NCI-H1417 (cell line): ENCODE measurements at regions not wholly inside any gene's neighbourhood (a gene's known extent, or its start where the extent isn't known, plus 50 kb on each side); places are given as distances from the start of the nearest gene placed in this dataset.

Experiments
- DNase-seq, 3 experiments: peaks; one replicate each; lab custom pipeline; 2025; lab: John Stamatoyannopoulos, UW

GRCh38 chr9:86730163-86730928 lies 217.0 kb downstream of the GAS1 start:
- no peak for DNase-seq

DNA sequence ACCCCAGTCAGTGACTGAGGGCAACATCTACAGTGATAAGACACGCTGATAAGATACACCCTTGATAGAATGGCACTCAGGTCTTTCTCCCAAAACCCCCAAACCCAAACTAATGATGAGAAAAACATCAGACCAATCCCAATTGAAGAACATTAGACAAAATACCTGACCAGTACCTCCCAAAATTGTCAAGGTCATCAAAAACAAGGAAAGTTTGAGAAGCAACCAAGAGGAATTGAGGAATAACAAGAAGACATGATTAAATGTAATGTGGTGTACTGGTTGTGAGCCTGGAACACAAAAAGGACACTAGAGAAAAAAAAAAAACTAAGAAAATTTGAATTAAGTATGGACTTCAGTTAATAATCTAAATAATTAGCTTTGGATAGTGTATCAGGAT lies 222.8 kb downstream of the GAS1 start:
- DNase-seq = no peak

DNA sequence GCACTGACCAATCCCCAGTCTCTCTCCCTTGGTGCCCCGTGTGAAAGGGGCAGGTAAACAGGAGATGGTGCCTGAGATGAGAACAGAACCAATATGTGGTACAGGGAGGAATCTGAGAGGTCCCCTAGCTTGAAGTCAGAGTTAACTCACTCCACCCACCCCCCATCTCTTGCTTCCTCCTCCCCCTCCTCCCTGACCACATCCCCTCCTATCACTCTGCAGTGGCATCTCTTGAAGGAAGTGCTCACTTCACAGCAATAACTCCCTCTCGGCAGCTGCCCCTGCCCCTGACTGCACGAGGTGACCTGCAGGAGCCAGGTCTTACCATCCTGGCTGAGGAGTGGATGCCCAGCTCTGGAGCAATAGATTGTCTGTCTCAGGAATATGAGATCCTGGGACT lies 224.0 kb downstream of the GAS1 start:
- DNase-seq = no peak

DNA sequence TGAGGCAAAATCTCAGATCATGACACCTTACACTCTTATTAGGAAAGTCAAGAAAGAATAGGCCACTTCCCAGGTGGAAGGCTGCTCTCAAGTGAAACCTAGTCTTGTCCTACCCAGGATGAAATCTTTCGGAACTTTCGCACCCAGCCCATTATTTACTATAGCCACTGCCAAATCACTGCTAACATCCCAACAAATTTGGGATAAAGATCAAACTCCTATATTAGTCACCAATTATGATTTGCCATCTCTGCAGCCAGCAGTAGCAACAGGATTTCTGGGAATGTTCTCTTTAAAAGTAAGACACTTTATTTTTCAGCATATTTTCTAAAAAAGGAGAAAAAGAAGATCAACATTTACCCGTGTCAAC lies 224.6 kb downstream of the GAS1 start:
- no peak for DNase-seq

DNA sequence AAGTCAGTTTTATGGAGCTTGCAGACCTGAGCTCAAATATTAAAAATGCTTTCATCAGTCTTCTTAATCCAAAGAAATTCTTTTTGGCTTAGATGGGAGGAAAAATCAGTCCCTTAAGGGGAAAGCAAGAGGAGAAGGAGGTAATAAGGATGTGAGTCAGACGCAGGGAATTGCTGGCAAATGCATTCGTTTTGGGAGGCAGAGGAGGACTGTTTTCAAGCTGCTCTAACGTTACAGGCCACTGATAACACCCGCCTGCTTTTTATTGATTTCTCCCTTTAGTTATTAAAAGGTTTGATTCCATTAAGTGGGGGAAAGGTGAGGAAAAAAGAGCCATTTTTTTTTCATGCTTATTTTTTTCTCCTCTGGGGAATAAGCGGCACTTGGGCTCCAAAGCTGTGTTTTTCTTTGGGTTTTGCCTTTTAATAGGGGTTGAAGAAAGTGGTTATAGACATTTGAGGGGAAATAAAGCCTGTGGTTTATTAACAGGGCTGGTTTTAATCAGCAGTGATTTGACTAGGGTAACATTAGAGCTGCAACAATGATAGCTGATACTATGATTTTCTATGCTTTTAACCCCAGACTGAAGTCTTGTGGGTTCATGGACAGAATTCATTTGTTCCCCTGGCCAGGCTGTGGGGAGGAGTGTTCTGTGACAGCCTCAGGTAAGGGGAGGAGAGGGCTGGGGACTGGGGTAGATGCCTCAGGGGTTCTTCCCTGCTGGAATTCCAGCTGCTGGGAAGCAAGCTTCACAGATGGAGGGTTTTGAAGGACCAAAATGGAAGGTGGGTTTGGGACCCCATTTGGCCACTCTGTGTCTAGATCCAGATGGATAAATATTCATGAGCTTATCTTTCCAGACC lies 225.2 kb downstream of the GAS1 start:
- no peak for DNase-seq

DNA sequence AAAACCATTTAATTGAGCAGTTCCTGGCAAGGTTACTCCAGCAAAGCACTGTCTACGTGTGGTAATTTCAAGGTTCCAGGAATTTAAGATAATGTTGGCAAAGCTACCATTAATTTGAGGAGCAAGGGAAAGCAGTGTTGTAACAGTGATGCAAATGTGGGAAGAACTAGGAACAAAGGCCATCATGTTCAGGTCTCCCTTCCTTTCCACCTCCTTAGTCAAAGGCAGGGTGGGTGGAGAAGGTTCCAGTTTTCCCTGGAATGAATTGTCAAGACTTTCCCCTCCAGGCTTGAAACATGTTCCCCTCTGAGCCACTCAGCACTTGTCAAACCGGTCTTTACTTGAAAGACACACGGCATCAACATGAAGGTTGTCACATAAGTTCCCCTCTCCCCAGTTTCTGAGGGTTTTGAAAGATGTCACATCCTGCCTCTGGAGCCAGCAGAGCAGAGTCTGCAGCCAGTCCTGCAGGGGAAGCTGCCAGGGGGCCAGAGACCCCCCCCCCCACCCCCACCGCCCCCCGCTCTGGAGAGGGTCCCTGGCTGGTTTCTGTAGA lies 226.0 kb downstream of the GAS1 start:
- DNase-seq = no peak

DNA sequence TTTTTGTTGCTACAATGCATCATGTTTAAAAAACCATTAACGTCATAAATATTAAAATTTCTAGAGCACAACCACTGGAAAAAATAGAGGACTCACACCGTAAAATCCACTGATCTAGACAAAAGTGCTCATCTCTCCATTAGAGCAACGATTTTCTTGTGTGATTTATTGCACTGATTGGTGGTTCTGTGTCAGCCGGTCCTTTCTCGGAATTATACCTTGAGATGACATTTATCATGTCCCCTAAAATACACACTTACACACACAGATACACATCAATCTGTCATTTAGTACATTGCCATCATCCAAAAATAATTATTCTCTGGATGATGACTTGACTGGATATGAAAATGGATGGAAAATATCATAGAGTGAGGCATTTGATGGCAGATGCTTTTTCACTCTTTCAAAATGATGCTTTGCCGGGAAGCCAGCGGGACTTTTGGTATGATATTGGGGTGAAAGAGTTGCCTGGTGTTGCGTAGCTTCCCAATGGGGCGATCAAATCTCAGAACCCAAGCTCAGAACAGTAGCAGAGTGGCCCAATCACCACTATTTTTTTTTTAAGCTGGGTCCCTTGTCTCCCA lies 226.6 kb downstream of the GAS1 start:
- DNase-seq = no peak

DNA sequence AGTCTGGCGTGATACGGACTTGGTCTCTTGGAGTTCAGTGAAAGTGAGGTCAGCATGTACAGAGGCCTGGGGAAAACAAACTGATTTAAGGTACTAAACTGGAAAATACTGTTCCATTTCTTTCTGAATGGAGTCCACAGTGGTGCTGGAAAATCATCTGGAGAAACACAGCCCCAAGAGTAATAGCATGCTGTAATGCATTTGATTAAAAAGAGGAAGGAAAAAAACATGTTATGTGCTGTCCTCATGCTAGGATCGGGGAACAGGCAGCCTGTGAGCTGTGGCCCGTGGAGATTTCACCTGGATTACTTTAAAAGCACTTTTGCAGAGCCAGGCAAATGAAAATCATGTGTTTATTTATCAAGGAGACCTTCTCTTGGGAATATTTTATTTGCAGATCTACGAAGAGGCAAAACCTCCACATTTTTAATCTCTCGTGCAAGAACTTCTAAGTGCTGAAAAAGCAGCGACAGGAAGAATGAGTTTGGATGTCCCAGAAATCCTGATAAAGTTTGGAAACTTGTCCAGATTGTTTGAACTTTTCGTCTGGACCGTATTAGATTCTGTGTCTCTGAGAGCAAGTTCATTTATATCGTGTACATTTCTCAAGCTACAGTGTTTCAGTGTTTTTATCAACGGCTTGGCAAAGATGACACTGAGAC lies 228.8 kb downstream of the GAS1 start:
- DNase-seq = no peak

GRCh38 chr9:86716326-86716922 lies 230.9 kb downstream of the GAS1 start:
- DNase-seq = no peak

GRCh38 chr9:86714999-86715398 lies 232.3 kb downstream of the GAS1 start:
- no peak for DNase-seq

DNA sequence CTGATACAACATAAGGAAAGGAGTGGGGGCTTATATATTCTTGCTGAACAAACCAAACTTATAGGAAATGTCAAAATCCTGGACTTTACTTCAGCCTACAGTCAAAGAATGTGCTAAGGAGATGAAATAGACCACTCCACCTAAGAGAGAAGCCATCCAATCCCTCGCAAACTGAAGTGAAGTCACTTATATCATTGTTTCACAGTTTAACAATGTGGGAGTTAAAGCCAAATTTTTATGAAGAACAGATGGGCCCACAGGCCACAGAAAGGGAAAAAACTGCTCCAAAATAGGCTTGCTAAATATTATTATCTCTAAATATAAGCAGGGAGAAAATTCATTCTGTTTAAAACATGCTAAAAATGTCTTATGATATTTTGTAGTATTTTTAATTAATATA lies 233.3 kb downstream of the GAS1 start:
- no peak for DNase-seq

- no peak for DNase-seq
Measured at GRCh38 chr9:86713470-86713869, 233.8 kb downstream of the GAS1 start.

DNA sequence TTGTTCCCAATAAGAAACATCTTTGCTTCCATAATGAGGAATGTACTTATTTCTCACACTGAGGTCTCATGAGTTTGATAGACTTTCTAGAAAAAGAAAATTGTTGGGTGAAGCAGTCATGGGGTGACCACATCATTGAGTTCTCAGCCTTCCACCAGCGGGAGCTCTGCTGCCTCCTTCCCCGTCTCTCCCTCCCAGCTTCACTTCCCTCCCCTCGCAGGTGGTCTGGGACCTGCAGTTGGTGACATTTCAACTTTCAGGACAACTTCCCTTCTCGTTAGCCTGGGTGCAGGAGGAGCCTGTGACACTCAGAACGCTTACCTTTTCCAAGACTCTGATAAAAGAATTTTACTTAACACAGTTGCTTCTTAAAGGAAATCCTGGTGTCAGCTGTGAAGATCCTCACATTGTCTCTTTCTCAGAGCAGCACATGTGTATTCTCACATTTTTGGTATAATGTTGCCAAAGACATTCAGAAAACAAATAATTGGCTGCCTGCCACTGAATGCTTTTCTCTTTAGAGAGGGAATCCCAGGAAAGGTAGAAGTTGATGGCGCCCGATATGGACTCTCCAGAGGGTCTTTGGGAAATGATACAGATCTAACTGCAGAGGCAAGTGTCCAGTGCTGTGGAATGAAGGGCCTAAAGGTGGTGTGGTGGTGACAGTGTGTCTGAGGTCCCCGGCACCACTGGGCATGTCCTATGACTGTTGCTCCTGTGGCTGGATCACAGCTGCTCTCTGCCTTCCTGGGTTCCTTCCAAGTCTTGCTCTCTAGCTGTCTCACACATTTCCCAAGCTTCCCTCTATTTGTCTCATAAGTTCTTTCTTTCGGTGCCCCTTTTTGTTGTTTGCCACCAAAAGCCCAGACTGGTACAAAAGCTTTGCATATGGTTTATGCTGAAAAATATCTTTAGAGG lies 238.1 kb downstream of the GAS1 start:
- DNase-seq = no peak

DNA sequence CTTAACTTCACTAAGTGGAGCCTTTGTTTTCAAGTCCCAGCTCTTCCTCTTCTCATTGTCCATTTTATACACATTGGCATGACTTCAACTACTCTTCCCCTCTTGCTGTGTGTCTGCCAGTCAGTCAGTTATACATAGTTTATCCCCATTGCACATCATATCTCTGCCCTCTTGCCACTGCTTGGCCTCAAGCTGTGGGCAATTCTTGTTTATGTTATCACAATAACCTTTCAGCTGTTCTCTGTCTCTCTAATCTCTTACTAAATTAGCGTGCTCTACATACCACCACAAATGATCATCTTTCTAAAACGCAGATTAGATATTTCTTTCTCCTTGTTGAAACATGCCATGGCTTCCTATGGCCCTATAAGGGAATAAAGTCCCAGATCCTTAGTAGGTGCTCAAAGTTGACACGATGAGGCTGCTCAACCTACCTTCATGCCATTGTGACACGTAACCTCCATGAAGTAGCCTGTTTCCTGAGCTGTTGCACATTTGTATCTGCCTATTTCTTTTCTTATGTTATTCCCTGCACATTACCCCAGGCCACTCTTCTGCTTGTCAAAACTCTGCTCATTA lies 239.3 kb downstream of the GAS1 start:
- DNase-seq = no peak

GRCh38 chr9:86706391-86706790 lies 240.9 kb downstream of the GAS1 start:
- no peak for DNase-seq

DNA sequence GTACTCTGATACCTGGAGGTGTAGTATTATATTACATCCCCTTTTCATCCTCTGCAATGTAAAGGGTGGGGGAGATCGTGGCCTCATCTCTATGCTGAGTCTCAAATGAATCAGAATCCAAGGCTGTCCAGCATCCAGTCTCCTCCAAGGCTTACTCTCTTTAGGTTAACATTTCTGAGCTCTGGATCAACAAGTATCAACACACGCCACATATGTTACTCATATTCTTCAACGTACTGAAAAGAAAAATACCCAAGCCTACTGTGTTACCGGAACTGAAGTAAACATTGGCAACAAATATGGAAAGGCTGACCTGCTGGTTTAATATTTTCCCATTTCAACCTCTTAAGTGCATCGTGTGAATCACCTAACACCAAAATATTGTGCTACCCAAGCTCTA lies 241.8 kb downstream of the GAS1 start:
- no peak for DNase-seq

GRCh38 chr9:86703346-86703745 lies 244.0 kb downstream of the GAS1 start:
- DNase-seq = no peak

GRCh38 chr9:86700629-86701028 lies 246.7 kb downstream of the GAS1 start:
- DNase-seq = no peak

DNA sequence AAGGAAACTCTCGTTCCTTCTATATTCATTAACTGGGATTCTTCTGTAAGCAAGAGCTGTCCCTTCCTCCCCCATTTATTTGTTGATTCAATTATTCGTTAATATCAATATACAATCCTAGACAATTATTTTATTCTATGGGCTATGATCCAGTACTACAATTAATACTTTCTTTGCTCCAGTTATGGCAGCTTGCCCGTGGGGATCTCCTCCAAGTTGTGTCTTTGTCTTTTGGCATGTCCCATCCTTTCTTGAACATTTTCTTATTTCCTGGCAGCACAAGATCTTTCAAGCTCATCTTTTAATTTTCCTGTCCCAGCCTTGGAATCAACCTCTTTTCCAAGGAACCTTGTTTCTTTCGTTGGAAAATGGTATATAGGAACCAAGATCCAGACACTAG lies 249.3 kb downstream of the GAS1 start:
- no peak for DNase-seq

DNA sequence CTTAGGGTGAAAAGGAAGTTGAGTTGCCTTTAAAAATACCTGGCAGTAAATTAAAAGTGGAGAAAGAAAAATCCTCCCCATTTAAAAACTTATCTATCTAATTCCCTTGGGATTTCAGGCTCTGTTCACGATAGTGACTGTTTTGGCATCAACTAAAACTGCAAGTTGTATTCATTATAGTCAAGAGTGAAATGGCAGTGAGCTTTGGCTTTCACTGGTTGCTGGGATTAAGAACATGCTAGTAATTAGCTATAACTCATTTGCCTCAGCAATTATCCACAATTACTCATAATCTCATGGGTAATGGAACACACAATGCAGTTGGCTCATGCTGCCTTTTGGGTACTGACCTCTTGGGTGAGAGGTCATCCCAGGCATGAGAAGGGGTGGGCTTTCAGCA lies 250.1 kb downstream of the GAS1 start:
- no peak for DNase-seq
